A549 (cell line): ENCODE measurements at regions not wholly inside any gene's neighbourhood (a gene's known extent, or its start where the extent isn't known, plus 50 kb on each side); places are given as distances from the start of the nearest gene placed in this dataset.

Experiments
- BHLHE40 ChIP-seq: IDR thresholded peaks from 2 replicates; pipeline ENCODE4 v1.6.1; 2012; ENCODE audit warnings: low read depth, low read length, inconsistent platforms
- CBX2 ChIP-seq: fragments of 200-600 bp; sonication (generic); IDR thresholded peaks from 2 replicates; pipeline ENCODE4 v1.6.1; 2016; ENCODE audit warnings: low read depth, mild to moderate bottlenecking, borderline replicate concordance
- NFE2L2 ChIP-seq: fragments of 150-350 bp; conservative IDR thresholded peaks from 2 replicates; pipeline ENCODE4 v1.6.1; 2014; ENCODE audit warnings: low read length
- RAD21 ChIP-seq, 2 experiments: fragments of >200 bp in 1 of 2; sonication (Bioruptor Twin) in 1 of 2; formaldehyde crosslinking in 1 of 2; IDR thresholded peaks in 1 of 2; conservative IDR thresholded peaks in 1 of 2; 2 replicates in 1 of 2; 3 replicates in 1 of 2; pipeline ENCODE4 v1.6.1; 2012 to 2018; ENCODE audit warnings: inconsistent platforms in 1 of 2
- TF ChIP-seq, protein P1 (sequence below): fragments of >200 bp; sonication (Bioruptor Twin); formaldehyde crosslinking; IDR thresholded peaks from 3 replicates; pipeline ENCODE4 v1.5.1; 2016
- TF ChIP-seq, protein P2 (sequence below): IDR thresholded peaks from 2 replicates; pipeline ENCODE4 v1.6.1; 2012

DNA sequence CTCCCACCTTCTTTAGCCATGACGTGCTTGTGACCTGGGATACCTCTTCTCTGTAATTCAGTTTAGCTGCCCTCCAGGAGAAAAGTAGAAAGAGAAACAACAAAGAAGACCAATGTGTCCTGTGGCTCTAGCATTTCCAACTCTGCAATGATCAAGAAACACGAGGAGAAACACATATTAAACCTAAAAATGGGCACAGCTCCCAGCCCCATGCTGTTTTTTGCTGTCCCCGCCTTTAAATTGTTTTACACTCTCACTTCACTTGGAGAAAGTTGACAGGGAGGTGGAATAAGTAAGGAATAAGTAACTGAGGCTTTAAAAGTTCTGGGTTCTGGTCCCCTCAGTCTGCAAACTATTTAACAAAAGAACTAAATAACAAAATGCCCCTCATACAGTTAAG lies 390.6 kb downstream of the TNS1 start:
- TF ChIP-seq, protein P1, sequence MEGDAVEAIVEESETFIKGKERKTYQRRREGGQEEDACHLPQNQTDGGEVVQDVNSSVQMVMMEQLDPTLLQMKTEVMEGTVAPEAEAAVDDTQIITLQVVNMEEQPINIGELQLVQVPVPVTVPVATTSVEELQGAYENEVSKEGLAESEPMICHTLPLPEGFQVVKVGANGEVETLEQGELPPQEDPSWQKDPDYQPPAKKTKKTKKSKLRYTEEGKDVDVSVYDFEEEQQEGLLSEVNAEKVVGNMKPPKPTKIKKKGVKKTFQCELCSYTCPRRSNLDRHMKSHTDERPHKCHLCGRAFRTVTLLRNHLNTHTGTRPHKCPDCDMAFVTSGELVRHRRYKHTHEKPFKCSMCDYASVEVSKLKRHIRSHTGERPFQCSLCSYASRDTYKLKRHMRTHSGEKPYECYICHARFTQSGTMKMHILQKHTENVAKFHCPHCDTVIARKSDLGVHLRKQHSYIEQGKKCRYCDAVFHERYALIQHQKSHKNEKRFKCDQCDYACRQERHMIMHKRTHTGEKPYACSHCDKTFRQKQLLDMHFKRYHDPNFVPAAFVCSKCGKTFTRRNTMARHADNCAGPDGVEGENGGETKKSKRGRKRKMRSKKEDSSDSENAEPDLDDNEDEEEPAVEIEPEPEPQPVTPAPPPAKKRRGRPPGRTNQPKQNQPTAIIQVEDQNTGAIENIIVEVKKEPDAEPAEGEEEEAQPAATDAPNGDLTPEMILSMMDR = no peak
- TF ChIP-seq NFE2L2 (no peak), RAD21 (conservative IDR thresholded peaks at IDR 0.05 in 1 of 2, IDR thresholded peaks at IDR 0.05 in 1 of 2) (no peak), CBX2 (no peak), BHLHE40 (no peak)
- TF ChIP-seq, protein P2, sequence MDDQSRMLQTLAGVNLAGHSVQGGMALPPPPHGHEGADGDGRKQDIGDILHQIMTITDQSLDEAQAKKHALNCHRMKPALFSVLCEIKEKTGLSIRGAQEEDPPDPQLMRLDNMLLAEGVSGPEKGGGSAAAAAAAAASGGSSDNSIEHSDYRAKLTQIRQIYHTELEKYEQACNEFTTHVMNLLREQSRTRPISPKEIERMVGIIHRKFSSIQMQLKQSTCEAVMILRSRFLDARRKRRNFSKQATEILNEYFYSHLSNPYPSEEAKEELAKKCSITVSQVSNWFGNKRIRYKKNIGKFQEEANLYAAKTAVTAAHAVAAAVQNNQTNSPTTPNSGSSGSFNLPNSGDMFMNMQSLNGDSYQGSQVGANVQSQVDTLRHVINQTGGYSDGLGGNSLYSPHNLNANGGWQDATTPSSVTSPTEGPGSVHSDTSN = no peak
